HepG2 (cell line): ENCODE measurements at regions not wholly inside any gene's neighbourhood (a gene's known extent, or its start where the extent isn't known, plus 50 kb on each side); places are given as distances from the start of the nearest gene placed in this dataset.

Experiments used
- AHR ChIP-seq: IDR thresholded peaks from 2 replicates; pipeline ENCODE4 v1.6.1; 2018; ENCODE audit warnings: missing genetic modification reagents, missing compliant biosample characterization
- CHD4 ChIP-seq: fragments of 200-600 bp; sonication (generic); IDR thresholded peaks from 2 replicates; pipeline ENCODE4 v1.7.0; 2017; ENCODE audit warnings: mild to moderate bottlenecking, low read length, borderline replicate concordance
- GFI1 ChIP-seq: sonication (generic); formaldehyde crosslinking; IDR thresholded peaks from 2 replicates; pipeline ENCODE4 v1.5.0; 2020; ENCODE audit warnings: missing genetic modification reagents, mild to moderate bottlenecking, borderline replicate concordance
- GZF1 ChIP-seq: sonication (generic); formaldehyde crosslinking; IDR thresholded peaks from 2 replicates; pipeline ENCODE4 v1.5.1; 2020; ENCODE audit warnings: mild to moderate bottlenecking, missing genetic modification reagents
- HNRNPL ChIP-seq: fragments of 200-400 bp; formaldehyde crosslinking; IDR thresholded peaks from 2 replicates; pipeline ENCODE4 v1.6.1; 2017; ENCODE audit warnings: mild to moderate bottlenecking, low read depth, low read length
- IKZF4 ChIP-seq: sonication (generic); formaldehyde crosslinking; IDR thresholded peaks from 2 replicates; pipeline ENCODE4 v1.5.1; 2020; ENCODE audit warnings: borderline replicate concordance, mild to moderate bottlenecking, low read depth, missing genetic modification reagents; ENCODE audit errors: not compliant biosample characterization
- NFKB2 ChIP-seq: sonication (generic); formaldehyde crosslinking; IDR thresholded peaks from 2 replicates; pipeline ENCODE4 v1.4.0; 2020; ENCODE audit warnings: missing genetic modification reagents, borderline replicate concordance
- NPAS2 ChIP-seq: sonication (generic); formaldehyde crosslinking; IDR thresholded peaks from 2 replicates; pipeline ENCODE4 v1.8.0; 2022; ENCODE audit warnings: mild to moderate bottlenecking, missing genetic modification reagents, borderline replicate concordance
- NR2F1 ChIP-seq, 2 experiments: fragments of 450-650 bp in 1 of 2; formaldehyde crosslinking in 1 of 2; IDR thresholded peaks; 2 replicates each; pipeline versions ENCODE4 v1.5.0 to v1.6.1; 2016 to 2020; ENCODE audit warnings: mild to moderate bottlenecking in 1 of 2, missing compliant biosample characterization in 1 of 2, missing genetic modification reagents in 1 of 2, moderate library complexity in 1 of 2
- PLRG1 ChIP-seq: fragments of 450-650 bp; conservative IDR thresholded peaks from 2 replicates; pipeline ENCODE4 v1.6.1; 2016
- SMC3 ChIP-seq: IDR thresholded peaks from 2 replicates; pipeline ENCODE4 v1.6.1; 2011; ENCODE audit warnings: low read length, improper control_type of control experiment
- THYN1 ChIP-seq: sonication (generic); formaldehyde crosslinking; IDR thresholded peaks from 2 replicates; pipeline ENCODE4 v1.8.1; 2023; ENCODE audit warnings: low read depth, mild to moderate bottlenecking, moderate library complexity, missing genetic modification reagents, borderline replicate concordance
- TP53 ChIP-seq: sonication (generic); formaldehyde crosslinking; conservative IDR thresholded peaks from 2 replicates; pipeline ENCODE4 v1.4.0; 2020; ENCODE audit warnings: missing genetic modification reagents
- YEATS4 ChIP-seq: sonication (generic); formaldehyde crosslinking; IDR thresholded peaks from 2 replicates; pipeline ENCODE4 v1.4.0; 2020; ENCODE audit warnings: missing genetic modification reagents, borderline replicate concordance
- ZBTB1 ChIP-seq: sonication (generic); formaldehyde crosslinking; IDR thresholded peaks from 2 replicates; pipeline ENCODE4 v1.4.0; 2020; ENCODE audit warnings: missing genetic modification reagents, borderline replicate concordance
- ZNF891 ChIP-seq: sonication (generic); formaldehyde crosslinking; IDR thresholded peaks from 2 replicates; pipeline ENCODE4 v1.5.0; 2020; ENCODE audit warnings: mild to moderate bottlenecking, missing genetic modification reagents
- TF ChIP-seq, protein P1 (sequence below): sonication (generic); formaldehyde crosslinking; IDR thresholded peaks from 2 replicates; pipeline ENCODE4 v1.5.1; 2020; ENCODE audit warnings: mild to moderate bottlenecking, missing genetic modification reagents, moderate library complexity
- TF ChIP-seq, protein P2 (sequence below): sonication (generic); formaldehyde crosslinking; IDR thresholded peaks from 2 replicates; pipeline ENCODE4 v1.8.1; 2023; ENCODE audit warnings: mild to moderate bottlenecking, moderate library complexity, missing genetic modification reagents
- TF ChIP-seq, protein P3 (sequence below): sonication (generic); formaldehyde crosslinking; conservative IDR thresholded peaks from 2 replicates; pipeline ENCODE4 v1.5.0; 2020; ENCODE audit warnings: missing genetic modification reagents
- TF ChIP-seq, protein P4 (sequence below): sonication (generic); formaldehyde crosslinking; IDR thresholded peaks from 2 replicates; pipeline ENCODE4 v1.5.1; 2020; ENCODE audit warnings: missing genetic modification reagents, mild to moderate bottlenecking, borderline replicate concordance

DNA sequence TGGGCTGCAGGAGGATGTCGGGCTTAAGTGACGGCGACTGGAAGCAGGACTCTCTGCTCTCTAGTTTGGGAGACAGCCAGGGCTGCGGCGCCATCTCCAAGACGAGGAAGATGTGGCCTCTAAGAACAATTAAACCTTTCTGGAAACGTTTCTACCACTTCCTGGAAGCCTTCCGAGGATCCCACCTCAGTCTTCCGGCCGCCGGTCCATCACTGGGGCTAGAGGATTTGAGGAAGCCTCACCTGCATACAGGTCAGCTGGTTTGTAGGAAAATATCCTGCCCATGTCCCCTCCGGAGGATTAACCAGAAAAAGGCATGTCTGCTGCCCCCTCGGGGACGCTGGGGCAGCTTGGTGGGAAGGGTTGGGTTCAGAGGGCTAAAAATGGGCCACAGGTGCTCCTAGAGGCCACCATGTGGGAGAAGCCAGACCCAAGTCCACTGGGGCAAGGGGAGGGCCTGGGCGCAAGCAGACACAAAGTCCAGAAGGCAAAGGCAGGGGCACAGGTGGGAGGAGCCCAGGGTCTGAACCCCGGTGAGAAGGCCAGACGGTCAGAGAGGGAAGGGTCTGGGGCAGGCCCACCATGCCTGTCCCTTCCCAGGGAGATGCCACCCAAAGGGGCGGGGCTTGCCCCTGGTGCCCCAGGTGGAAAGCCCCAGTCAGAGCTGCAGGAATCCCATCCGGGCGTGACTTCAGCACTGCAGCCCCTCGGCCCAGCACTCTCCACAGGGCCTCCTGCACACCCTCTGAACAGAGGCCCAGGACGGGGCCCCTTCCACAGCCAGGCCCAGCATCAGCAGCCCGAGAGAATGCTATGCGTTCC, 82.2 kb upstream of the ID2 start (continued):
- TF ChIP-seq, protein P1, sequence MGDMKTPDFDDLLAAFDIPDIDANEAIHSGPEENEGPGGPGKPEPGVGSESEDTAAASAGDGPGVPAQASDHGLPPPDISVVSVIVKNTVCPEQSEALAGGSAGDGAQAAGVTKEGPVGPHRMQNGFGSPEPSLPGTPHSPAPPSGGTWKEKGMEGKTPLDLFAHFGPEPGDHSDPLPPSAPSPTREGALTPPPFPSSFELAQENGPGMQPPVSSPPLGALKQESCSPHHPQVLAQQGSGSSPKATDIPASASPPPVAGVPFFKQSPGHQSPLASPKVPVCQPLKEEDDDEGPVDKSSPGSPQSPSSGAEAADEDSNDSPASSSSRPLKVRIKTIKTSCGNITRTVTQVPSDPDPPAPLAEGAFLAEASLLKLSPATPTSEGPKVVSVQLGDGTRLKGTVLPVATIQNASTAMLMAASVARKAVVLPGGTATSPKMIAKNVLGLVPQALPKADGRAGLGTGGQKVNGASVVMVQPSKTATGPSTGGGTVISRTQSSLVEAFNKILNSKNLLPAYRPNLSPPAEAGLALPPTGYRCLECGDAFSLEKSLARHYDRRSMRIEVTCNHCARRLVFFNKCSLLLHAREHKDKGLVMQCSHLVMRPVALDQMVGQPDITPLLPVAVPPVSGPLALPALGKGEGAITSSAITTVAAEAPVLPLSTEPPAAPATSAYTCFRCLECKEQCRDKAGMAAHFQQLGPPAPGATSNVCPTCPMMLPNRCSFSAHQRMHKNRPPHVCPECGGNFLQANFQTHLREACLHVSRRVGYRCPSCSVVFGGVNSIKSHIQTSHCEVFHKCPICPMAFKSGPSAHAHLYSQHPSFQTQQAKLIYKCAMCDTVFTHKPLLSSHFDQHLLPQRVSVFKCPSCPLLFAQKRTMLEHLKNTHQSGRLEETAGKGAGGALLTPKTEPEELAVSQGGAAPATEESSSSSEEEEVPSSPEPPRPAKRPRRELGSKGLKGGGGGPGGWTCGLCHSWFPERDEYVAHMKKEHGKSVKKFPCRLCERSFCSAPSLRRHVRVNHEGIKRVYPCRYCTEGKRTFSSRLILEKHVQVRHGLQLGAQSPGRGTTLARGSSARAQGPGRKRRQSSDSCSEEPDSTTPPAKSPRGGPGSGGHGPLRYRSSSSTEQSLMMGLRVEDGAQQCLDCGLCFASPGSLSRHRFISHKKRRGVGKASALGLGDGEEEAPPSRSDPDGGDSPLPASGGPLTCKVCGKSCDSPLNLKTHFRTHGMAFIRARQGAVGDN (CRISPR knock-in tag), result peak; percentile 88
- TF ChIP-seq NPAS2 (no peak), TP53 (CRISPR knock-in tag) (no peak; the same call in 1 of the 2 replicates), NR2F1 (CRISPR knock-in tag; IDR thresholded peaks at IDR 0.05) (peak in 1 of 2 experiments; percentile 49; a peak in 1 of 4 replicates), PLRG1 (no peak), IKZF4 (CRISPR knock-in tag) (peak; percentile 30), NFKB2 (CRISPR knock-in tag) (peak; percentile 64; the same call in 1 of the 2 replicates), HNRNPL (peak; percentile 96), ZNF891 (peak; percentile 18; the same call in 1 of the 2 replicates), GFI1 (no peak), SMC3 (peak; percentile 48; the same call in 1 of the 2 replicates), YEATS4 (peak; percentile 84), THYN1 (CRISPR knock-in tag) (no peak), AHR (CRISPR knock-in tag) (no peak), GZF1 (CRISPR knock-in tag) (0 out of 2 replicates have a peak, but pooled peaks have one; percentile 22), CHD4 (0 out of 2 replicates have a peak, but pooled peaks have one; percentile 39), ZBTB1 (CRISPR knock-in tag) (no peak)
- TF ChIP-seq, protein P2, sequence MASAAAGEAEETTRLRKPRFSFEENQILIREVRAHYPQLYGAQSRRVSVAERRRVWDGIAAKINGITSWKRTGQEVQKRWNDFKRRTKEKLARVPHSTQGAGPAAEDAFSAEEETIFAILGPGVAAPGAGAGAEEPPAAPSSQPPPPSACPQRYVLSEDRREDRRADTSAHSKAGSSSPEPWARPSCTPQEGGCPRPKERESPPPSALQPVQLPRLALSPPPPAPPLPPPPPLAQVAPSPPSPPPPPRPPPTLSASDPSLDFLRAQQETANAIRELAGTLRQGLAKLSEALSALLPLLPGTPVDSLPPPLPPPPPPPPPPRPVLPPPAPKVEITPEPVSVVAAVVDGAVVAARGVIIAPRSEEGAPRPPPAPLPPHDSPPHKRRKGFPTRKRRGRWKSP (CRISPR knock-in tag), result no peak
- TF ChIP-seq, protein P3, sequence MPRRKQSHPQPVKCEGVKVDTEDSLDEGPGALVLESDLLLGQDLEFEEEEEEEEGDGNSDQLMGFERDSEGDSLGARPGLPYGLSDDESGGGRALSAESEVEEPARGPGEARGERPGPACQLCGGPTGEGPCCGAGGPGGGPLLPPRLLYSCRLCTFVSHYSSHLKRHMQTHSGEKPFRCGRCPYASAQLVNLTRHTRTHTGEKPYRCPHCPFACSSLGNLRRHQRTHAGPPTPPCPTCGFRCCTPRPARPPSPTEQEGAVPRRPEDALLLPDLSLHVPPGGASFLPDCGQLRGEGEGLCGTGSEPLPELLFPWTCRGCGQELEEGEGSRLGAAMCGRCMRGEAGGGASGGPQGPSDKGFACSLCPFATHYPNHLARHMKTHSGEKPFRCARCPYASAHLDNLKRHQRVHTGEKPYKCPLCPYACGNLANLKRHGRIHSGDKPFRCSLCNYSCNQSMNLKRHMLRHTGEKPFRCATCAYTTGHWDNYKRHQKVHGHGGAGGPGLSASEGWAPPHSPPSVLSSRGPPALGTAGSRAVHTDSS (CRISPR knock-in tag), result no peak
- TF ChIP-seq, protein P4, sequence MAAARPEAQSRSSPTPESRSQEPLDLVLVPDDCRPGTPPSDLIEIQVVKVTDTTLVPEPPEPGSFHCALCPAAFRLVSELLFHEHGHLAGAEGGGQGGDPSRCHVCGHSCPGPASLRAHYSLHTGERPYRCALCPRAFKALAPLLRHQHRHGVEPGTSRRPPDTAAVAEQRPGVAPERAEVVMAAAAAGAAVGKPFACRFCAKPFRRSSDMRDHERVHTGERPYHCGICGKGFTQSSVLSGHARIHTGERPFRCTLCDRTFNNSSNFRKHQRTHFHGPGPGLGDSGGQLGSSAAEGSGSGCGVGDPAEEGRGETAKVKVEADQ (CRISPR knock-in tag), result no peak
